ENCODE measurements at regions not wholly inside any gene's neighbourhood (a gene's known extent, or its start where the extent isn't known, plus 50 kb on each side); places are given as distances from the start of the nearest gene placed in this dataset.

- H3F3A ChIP-seq (ENCODE audit: insufficient read depth, low read length, poor library complexity, severe bottlenecking): no peaks in the 10 kb centered on the region
- no peak overlapping the region for H3K4me2 ChIP-seq (ENCODE audit: low read length)
- TF ChIP-seq MXI1 (conservative IDR thresholded peaks at IDR 0.05; ENCODE audit: poor library complexity, severe bottlenecking): no peak
- TF ChIP-seq RAD21 (conservative IDR thresholded peaks at IDR 0.05): no peak
- TF ChIP-seq CTCF (IDR thresholded peaks at IDR 0.05; ENCODE audit: poor library complexity, severe bottlenecking): no peak
- TF ChIP-seq REST (IDR thresholded peaks at IDR 0.05; ENCODE audit: borderline replicate concordance): no peak
- TF ChIP-seq SMC3 (conservative IDR thresholded peaks at IDR 0.05; ENCODE audit: poor library complexity): no peak
- no peak for TF ChIP-seq EP300 (conservative IDR thresholded peaks at IDR 0.05; ENCODE audit: poor library complexity, severe bottlenecking)
- H3K9ac ChIP-seq (ENCODE audit: low read length): no peak overlapping the region
- H3K79me2 ChIP-seq (replicated peaks; ENCODE audit: insufficient read depth, low read length): no peaks in the 10 kb centered on the region
- no peak overlapping the region for H3K27ac ChIP-seq (ENCODE audit: low read length)
- H2AFZ ChIP-seq (ENCODE audit: low read depth, low read length): no peak overlapping the region
- no peak overlapping the region for H3K4me3 ChIP-seq (ENCODE audit: low read length)
- H3K9me3 ChIP-seq (ENCODE audit: low read length): no peaks in the 10 kb centered on the region
- no peaks in the 10 kb centered on the region for H3K27me3 ChIP-seq (ENCODE audit: insufficient read depth, low read depth, low read length)
- no peaks in the 10 kb centered on the region for H3K36me3 ChIP-seq (ENCODE audit: insufficient read depth, low read length)
- no peaks in the 10 kb centered on the region for H4K20me1 ChIP-seq (ENCODE audit: insufficient read depth)
- H3K9me2 ChIP-seq (ENCODE audit: insufficient read depth, low read length): no peaks in the 10 kb centered on the region
These were observed 84.3 kb upstream of the SHISAL1 start for GRCh38 chr22:44396727-44397722.

- no peaks in the 10 kb centered on the region for H3F3A ChIP-seq (ENCODE audit: insufficient read depth, low read length, poor library complexity, severe bottlenecking)
- no peaks in the 10 kb centered on the region for H3K9me3 ChIP-seq (ENCODE audit: low read length)
- no peak overlapping the region for H3K4me3 ChIP-seq (ENCODE audit: low read length)
- no peak overlapping the region for H2AFZ ChIP-seq (ENCODE audit: low read depth, low read length)
- no peak overlapping the region for H3K4me2 ChIP-seq (ENCODE audit: low read length)
- H3K27ac ChIP-seq (ENCODE audit: low read length): no peak overlapping the region
- H4K20me1 ChIP-seq (ENCODE audit: insufficient read depth): no peaks in the 10 kb centered on the region
- H3K27me3 ChIP-seq (ENCODE audit: insufficient read depth, low read depth, low read length): no peaks in the 10 kb centered on the region
- H3K79me2 ChIP-seq (replicated peaks; ENCODE audit: insufficient read depth, low read length): no peaks in the 10 kb centered on the region
- no peak overlapping the region for H3K9ac ChIP-seq (ENCODE audit: low read length)
- TF ChIP-seq EP300 (conservative IDR thresholded peaks at IDR 0.05; ENCODE audit: poor library complexity, severe bottlenecking) (no peak), CTCF (IDR thresholded peaks at IDR 0.05; ENCODE audit: poor library complexity, severe bottlenecking) (no peak), REST (IDR thresholded peaks at IDR 0.05; ENCODE audit: borderline replicate concordance) (no peak), TAF1 (IDR thresholded peaks at IDR 0.05; ENCODE audit: low read depth) (no peak), SMC3 (conservative IDR thresholded peaks at IDR 0.05; ENCODE audit: poor library complexity) (no peak), MXI1 (conservative IDR thresholded peaks at IDR 0.05; ENCODE audit: poor library complexity, severe bottlenecking) (no peak), POLR2AphosphoS5 (IDR thresholded peaks at IDR 0.05) (no peak), RAD21 (conservative IDR thresholded peaks at IDR 0.05) (no peak), EZH2 (IDR thresholded peaks at IDR 0.05; ENCODE audit: borderline replicate concordance, insufficient read depth, low read length, poor library complexity, severe bottlenecking) (no peak)
- H3K36me3 ChIP-seq (ENCODE audit: insufficient read depth, low read length): no peaks in the 10 kb centered on the region
- H3K9me2 ChIP-seq (ENCODE audit: insufficient read depth, low read length): no peaks in the 10 kb centered on the region
These were observed 83.4 kb upstream of the SHISAL1 start for GRCh38 chr22:44396021-44396726.
